Mammary epithelial cell (primary cell): ENCODE measurements at regions not wholly inside any gene's neighbourhood (a gene's known extent, or its start where the extent isn't known, plus 50 kb on each side); places are given as distances from the start of the nearest gene placed in this dataset.

Source experiments
- CTCF ChIP-seq, 2 donors: IDR thresholded peaks in 1 of 2; conservative IDR thresholded peaks in 1 of 2; 2 replicates each; pipeline ENCODE4 v1.5.1; 2011 to 2012; ENCODE audit warnings: inconsistent platforms in 2 of 2, low read length in 2 of 2, mild to moderate bottlenecking in 2 of 2, control low read depth in 1 of 2, low read depth in 1 of 2; ENCODE audit not compliant: insufficient read depth in 1 of 2; ENCODE audit errors: extremely low read depth in 1 of 2
- EZH2 ChIP-seq: IDR thresholded peaks from 2 replicates; pipeline ENCODE4 v1.6.1; 2012; ENCODE audit warnings: low read length, inconsistent platforms, borderline replicate concordance

GRCh38 chr10:83397806-83398205 lies 741.5 kb upstream of the GHITM start:
- TF ChIP-seq CTCF (conservative IDR thresholded peaks at IDR 0.05 in 1 of 2, IDR thresholded peaks at IDR 0.05 in 1 of 2; ENCODE audit: extremely low read depth in 1 of 2, insufficient read depth in 1 of 2, low read depth in 1 of 2, low read length in 2 of 2) (no peak), EZH2 (no peak)
